Neuronal stem cell (in vitro differentiated cells): ENCODE measurements at regions not wholly inside any gene's neighbourhood (a gene's known extent, or its start where the extent isn't known, plus 50 kb on each side); places are given as distances from the start of the nearest gene placed in this dataset.

Source experiments
- DNase-seq: peaks from one replicate; pipeline ENCODE4 v3.0.0-alpha.2; 2013; ENCODE audit warnings: low spot score
- H2AFZ ChIP-seq: one replicate; pipeline ENCODE4 v1.6.1; 2013; ENCODE audit warnings: mild to moderate bottlenecking, low read length, inconsistent platforms
- H2AK5ac ChIP-seq: 2 replicates; pipeline ENCODE4 v1.6.1; 2013; ENCODE audit warnings: low read depth, mild to moderate bottlenecking, inconsistent platforms, low read length, moderate library complexity, mixed read lengths
- H2BK120ac ChIP-seq: 2 replicates; pipeline ENCODE4 v1.6.1; 2013; ENCODE audit warnings: low read depth, mild to moderate bottlenecking, inconsistent platforms, low read length, moderate library complexity, mixed read lengths
- H2BK12ac ChIP-seq: one replicate; pipeline ENCODE4 v1.6.1; 2013; ENCODE audit warnings: low read length, inconsistent platforms
- H2BK15ac ChIP-seq: 2 replicates; pipeline ENCODE4 v1.6.1; 2013; ENCODE audit warnings: mild to moderate bottlenecking, low read length, inconsistent platforms, mixed read lengths
- H2BK5ac ChIP-seq: one replicate; pipeline ENCODE4 v1.6.1; 2013; ENCODE audit warnings: inconsistent platforms, mild to moderate bottlenecking, low read length, moderate library complexity
- H3K14ac ChIP-seq: one replicate; pipeline ENCODE4 v1.6.1; 2013; ENCODE audit warnings: low read length, inconsistent platforms
- H3K18ac ChIP-seq: 2 replicates; pipeline ENCODE4 v1.6.1; 2013; ENCODE audit warnings: low read length, inconsistent platforms
- H3K23ac ChIP-seq: 2 replicates; pipeline ENCODE4 v1.6.1; 2013; ENCODE audit warnings: low read depth, mild to moderate bottlenecking, mixed read lengths, low read length, inconsistent platforms; ENCODE audit not compliant: poor library complexity
- H3K27ac ChIP-seq: replicated peaks from 3 replicates; pipeline ENCODE4 v1.5.1; 2013; ENCODE audit warnings: low read length, inconsistent platforms
- H3K27me3 ChIP-seq, 3 experiments: 2 replicates each; pipeline ENCODE4 v1.6.1; 2013; ENCODE audit warnings: low read length in 3 of 3, mild to moderate bottlenecking in 2 of 3, inconsistent platforms in 1 of 3, low read depth in 1 of 3, mixed read lengths in 1 of 3, moderate library complexity in 1 of 3; ENCODE audit not compliant: control insufficient read depth in 3 of 3, insufficient read depth in 3 of 3
- H3K36me3 ChIP-seq, 2 donors: replicated peaks in 1 of 2; 2 replicates each; pipeline ENCODE4 v1.6.1; 2013; ENCODE audit warnings: low read length in 2 of 2; ENCODE audit not compliant: control insufficient read depth in 2 of 2, insufficient read depth in 2 of 2
- H3K4ac ChIP-seq: 2 replicates; pipeline ENCODE4 v1.6.1; 2013; ENCODE audit warnings: inconsistent platforms, mild to moderate bottlenecking, low read length, moderate library complexity
- H3K4me1 ChIP-seq, 2 donors: 1 replicate in 1 of 2; 2 replicates in 1 of 2; pipeline ENCODE4 v1.6.1; 2013; ENCODE audit warnings: low read length in 2 of 2, low read depth in 1 of 2; ENCODE audit not compliant: control insufficient read depth in 2 of 2, insufficient read depth in 1 of 2
- H3K4me2 ChIP-seq: one replicate; pipeline ENCODE4 v1.6.1; 2013; ENCODE audit warnings: mild to moderate bottlenecking, low read length, inconsistent platforms; ENCODE audit not compliant: insufficient read depth, poor library complexity, severe bottlenecking
- H3K4me3 ChIP-seq, 2 donors: 2 replicates each; pipeline ENCODE4 v1.5.1; 2013; ENCODE audit warnings: low read length in 2 of 2, mild to moderate bottlenecking in 2 of 2, inconsistent platforms in 1 of 2, moderate library complexity in 1 of 2
- H3K79me1 ChIP-seq: one replicate; pipeline ENCODE4 v1.6.1; 2013; ENCODE audit warnings: low read depth, mild to moderate bottlenecking, inconsistent platforms, low read length, moderate library complexity
- H3K9ac ChIP-seq: one replicate; pipeline ENCODE4 v1.6.1; 2013; ENCODE audit warnings: mild to moderate bottlenecking, low read depth, low read length, inconsistent platforms; ENCODE audit not compliant: poor library complexity
- H3K9me3 ChIP-seq, 2 donors: replicated peaks in 1 of 2; 2 replicates each; pipeline versions ENCODE3 to v1.6.1; 2013; ENCODE audit warnings: low read length in 2 of 2, mild to moderate bottlenecking in 2 of 2, inconsistent platforms in 1 of 2, low read depth in 1 of 2, mixed read lengths in 1 of 2, moderate library complexity in 1 of 2; ENCODE audit not compliant: control insufficient read depth in 2 of 2, insufficient read depth in 1 of 2
- H4K8ac ChIP-seq: one replicate; pipeline ENCODE4 v1.6.1; 2013; ENCODE audit warnings: low read depth, mild to moderate bottlenecking, inconsistent platforms, low read length, moderate library complexity
- H4K91ac ChIP-seq: one replicate; pipeline ENCODE4 v1.6.1; 2013; ENCODE audit warnings: low read length, low read depth, mild to moderate bottlenecking, inconsistent platforms; ENCODE audit not compliant: poor library complexity
- whole genome bisulfite sequencing, 2 donors: extraction: QIAGEN DNeasy Blood & Tissue Kit; methylation state at CpG; one replicate each; pipeline ENCODE4 v1.1.7; 2013; ENCODE audit warnings: missing lambda C conversion rate in 2 of 2, mixed read lengths in 1 of 2; ENCODE audit not compliant: insufficient read length in 2 of 2, insufficient replicate concordance in 1 of 2; ENCODE audit errors: extremely low coverage in 2 of 2; 5-methylcytosine and 5-hydroxymethylcytosine counted together

DNA sequence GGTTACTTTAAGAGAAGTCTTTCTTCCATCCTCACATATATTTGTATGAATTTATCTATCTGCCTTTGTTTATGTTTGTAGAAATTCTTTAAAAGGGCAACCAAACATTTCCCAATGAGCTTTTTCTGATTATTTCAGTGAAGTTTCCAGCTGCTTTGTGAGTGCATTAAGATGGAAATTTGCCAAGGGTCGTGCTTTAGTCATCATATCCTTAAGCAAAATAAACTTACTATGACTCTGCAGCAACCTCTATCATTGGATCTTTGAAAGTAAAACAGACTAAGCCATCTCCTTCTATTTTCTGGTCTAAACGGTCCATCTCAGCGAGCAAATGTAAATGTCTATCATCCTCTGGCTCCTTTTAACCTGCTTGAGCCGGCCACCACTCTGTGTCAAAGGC lies 489.3 kb downstream of the SOX11 start:
- Histone ChIP-seq H3K36me3 (no peaks in the 10 kb centered on the region), H3K4me1 (peaks cover 7 to 22% of the 10 kb centered on the region in 2 donors), H3K4me3 (no peak overlapping the region), H2BK15ac (no peak overlapping the region), H3K27ac (no peak overlapping the region), H3K14ac (no peak overlapping the region), H3K4ac (no peak overlapping the region), H3K79me1 (no peaks in the 10 kb centered on the region), H2AK5ac (no peak overlapping the region), H2AFZ (peak overlapping the region; percentile 86), H4K91ac (no peak overlapping the region), H2BK120ac (no peak overlapping the region), H2BK5ac (no peak overlapping the region), H2BK12ac (no peak overlapping the region), H3K4me2 (no peak overlapping the region), H3K27me3 (no peaks in the 10 kb centered on the region), H3K23ac (no peak overlapping the region), H3K9ac (no peak overlapping the region), H3K18ac (no peak overlapping the region), H4K8ac (no peak overlapping the region), H3K9me3 (no peaks in the 10 kb centered on the region)
- no peak for DNase-seq
- WGBS, 2 donors, result no CpG with 5 or more reads among the region's 4 CpGs

GRCh38 chr2:6181926-6182325 lies 489.7 kb downstream of the SOX11 start:
- Histone ChIP-seq H3K4ac (no peak overlapping the region), H3K18ac (no peak overlapping the region), H2BK5ac (no peak overlapping the region), H3K4me1 (peaks cover 11 to 26% of the 10 kb centered on the region in 2 donors), H3K27ac (no peak overlapping the region), H2BK15ac (no peak overlapping the region), H2AFZ (peak overlapping the region; percentile 86), H4K8ac (no peak overlapping the region), H2BK120ac (no peak overlapping the region), H3K14ac (no peak overlapping the region), H3K36me3 (no peaks in the 10 kb centered on the region), H3K4me2 (no peak overlapping the region), H3K23ac (no peak overlapping the region), H3K79me1 (no peaks in the 10 kb centered on the region), H2AK5ac (no peak overlapping the region), H2BK12ac (no peak overlapping the region), H3K4me3 (no peak overlapping the region), H3K9ac (no peak overlapping the region), H4K91ac (no peak overlapping the region), H3K9me3 (no peaks in the 10 kb centered on the region), H3K27me3 (no peaks in the 10 kb centered on the region)
- no CpG with 5 or more reads among the region's 4 CpGs for WGBS, 2 donors
- DNase-seq, result no peak

DNA sequence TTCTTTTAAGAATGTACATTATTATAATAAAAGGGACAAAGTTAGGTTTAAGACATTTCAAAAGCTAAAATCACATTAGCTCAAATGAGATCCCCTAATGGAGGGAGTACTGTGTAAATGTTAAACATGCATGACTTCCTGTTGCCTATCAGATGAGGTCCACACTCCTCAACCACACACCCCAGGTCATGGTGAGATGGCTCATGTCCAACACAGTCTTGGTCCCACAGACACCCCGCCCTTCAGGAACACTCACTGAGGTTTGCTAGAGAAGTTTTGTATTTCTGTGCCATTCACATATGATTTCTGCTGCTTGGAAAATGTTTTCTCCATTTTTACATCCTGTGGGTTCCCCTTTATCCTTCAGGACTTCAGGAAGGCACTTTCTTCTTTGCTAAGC lies 491.0 kb downstream of the SOX11 start:
- H3K27ac ChIP-seq, result no peak overlapping the region
- H2BK12ac ChIP-seq, result no peak overlapping the region
- H2AFZ ChIP-seq, result peak overlapping the region; percentile 60
- no peaks in the 10 kb centered on the region for H3K36me3 ChIP-seq
- WGBS, 2 donors, result no CpG with 5 or more reads among the region's 1 CpG
- no peak overlapping the region for H3K18ac ChIP-seq
- H3K27me3 ChIP-seq, result no peaks in the 10 kb centered on the region
- H2BK5ac ChIP-seq, result no peak overlapping the region
- H3K23ac ChIP-seq, result no peak overlapping the region
- no peaks in the 10 kb centered on the region for H3K79me1 ChIP-seq
- no peak overlapping the region for H3K9ac ChIP-seq
- no peak overlapping the region for H3K14ac ChIP-seq
- H2BK120ac ChIP-seq, result no peak overlapping the region
- no peaks in the 10 kb centered on the region for H3K9me3 ChIP-seq
- no peak for DNase-seq
- no peak overlapping the region for H4K8ac ChIP-seq
- no peak overlapping the region for H3K4me2 ChIP-seq
- no peak overlapping the region for H2AK5ac ChIP-seq
- peaks cover 11 to 28% of the 10 kb centered on the region in 2 donors for H3K4me1 ChIP-seq
- no peak overlapping the region for H3K4ac ChIP-seq
- H2BK15ac ChIP-seq, result no peak overlapping the region
- no peak overlapping the region for H3K4me3 ChIP-seq
- no peak overlapping the region for H4K91ac ChIP-seq

- Histone ChIP-seq H3K4me3 (peak overlapping the region in 1 of 2 donors; percentile 5), H2BK12ac (no peak overlapping the region), H2AK5ac (no peak overlapping the region), H3K9me3 (no peaks in the 10 kb centered on the region), H2BK15ac (no peak overlapping the region), H3K36me3 (no peaks in the 10 kb centered on the region), H4K8ac (no peak overlapping the region), H3K4me2 (no peak overlapping the region), H2AFZ (peak overlapping the region; percentile 71), H3K4ac (no peak overlapping the region), H3K9ac (no peak overlapping the region), H3K79me1 (no peaks in the 10 kb centered on the region), H3K27me3 (no peaks in the 10 kb centered on the region), H4K91ac (no peak overlapping the region), H3K18ac (peak overlapping the region; percentile 88), H2BK5ac (no peak overlapping the region), H3K27ac (no peak overlapping the region), H3K14ac (no peak overlapping the region), H2BK120ac (no peak overlapping the region), H3K4me1 (peaks cover 11 to 28% of the 10 kb centered on the region in 2 donors), H3K23ac (no peak overlapping the region)
- peak; percentile 18 for DNase-seq
- no CpG with 5 or more reads among the region's 13 CpGs for WGBS, 2 donors
These were observed 492.5 kb downstream of the SOX11 start for GRCh38 chr2:6184532-6185292.
